ENCODE measurements at regions not wholly inside any gene's neighbourhood (a gene's known extent, or its start where the extent isn't known, plus 50 kb on each side); places are given as distances from the start of the nearest gene placed in this dataset.

GRCh38 chr1:230509281-230509977, 83.3 kb upstream of the PGBD5 start:
- DNase-seq = no peak

GRCh38 chr1:230507666-230508402, 81.7 kb upstream of the PGBD5 start:
- DNase-seq = no peak

GRCh38 chr1:230507236-230507635, 81.1 kb upstream of the PGBD5 start:
- DNase-seq = no peak

- DNase-seq = no peak
These were observed 80.3 kb upstream of the PGBD5 start for GRCh38 chr1:230506451-230506850.

- no peak for DNase-seq
These were observed 78.2 kb upstream of the PGBD5 start for GRCh38 chr1:230504310-230504709.

- peak in 2 of 3 experiments; percentile 33 to 64 for DNase-seq
These were observed 77.6 kb upstream of the PGBD5 start for GRCh38 chr1:230503726-230504125.

- DNase-seq = no peak
These were observed 76.9 kb upstream of the PGBD5 start for GRCh38 chr1:230502996-230503395.

GRCh38 chr1:230502306-230502705, 76.2 kb upstream of the PGBD5 start:
- no peak for DNase-seq

GRCh38 chr1:230501849-230502248, 75.7 kb upstream of the PGBD5 start:
- DNase-seq = peak in 1 of 3 experiments; percentile 14

- DNase-seq = no peak
These were observed 75.1 kb upstream of the PGBD5 start for GRCh38 chr1:230501242-230501641.

GRCh38 chr1:230500063-230500462, 73.9 kb upstream of the PGBD5 start:
- DNase-seq = no peak

- no peak for DNase-seq
These were observed 73.4 kb upstream of the PGBD5 start for GRCh38 chr1:230499496-230499895.

GRCh38 chr1:230498704-230499103, 72.6 kb upstream of the PGBD5 start:
- peak in 2 of 3 experiments; percentile 7 to 58 for DNase-seq

- DNase-seq = no peak
These were observed 70.3 kb upstream of the PGBD5 start for GRCh38 chr1:230496451-230496850.

GRCh38 chr1:230495891-230496385, 69.8 kb upstream of the PGBD5 start:
- no peak for DNase-seq

- peak in 2 of 3 experiments; percentile 16 to 57 for DNase-seq
These were observed 68.9 kb upstream of the PGBD5 start for GRCh38 chr1:230495076-230495475.

GRCh38 chr1:230494514-230494913, 68.4 kb upstream of the PGBD5 start:
- DNase-seq = no peak

- DNase-seq = no peak
These were observed 67.9 kb upstream of the PGBD5 start for GRCh38 chr1:230494026-230494425.

GRCh38 chr1:230493264-230493663, 67.1 kb upstream of the PGBD5 start:
- DNase-seq = no peak

GRCh38 chr1:230490436-230490835, 64.3 kb upstream of the PGBD5 start:
- no peak for DNase-seq

- no peak for DNase-seq
These were observed 61.8 kb upstream of the PGBD5 start for GRCh38 chr1:230487773-230488428.

GRCh38 chr1:230476622-230477003, 50.5 kb upstream of the PGBD5 start:
- no peak for DNase-seq

- DNase-seq = peak in 2 of 3 experiments; percentile 59 to 80
These were observed 49.9 kb upstream of the PGBD5 start for GRCh38 chr1:230475856-230476621.

Data from NCI-H1417 (cell line).